ENCODE measurements at regions not wholly inside any gene's neighbourhood (a gene's known extent, or its start where the extent isn't known, plus 50 kb on each side); places are given as distances from the start of the nearest gene placed in this dataset.

DNA sequence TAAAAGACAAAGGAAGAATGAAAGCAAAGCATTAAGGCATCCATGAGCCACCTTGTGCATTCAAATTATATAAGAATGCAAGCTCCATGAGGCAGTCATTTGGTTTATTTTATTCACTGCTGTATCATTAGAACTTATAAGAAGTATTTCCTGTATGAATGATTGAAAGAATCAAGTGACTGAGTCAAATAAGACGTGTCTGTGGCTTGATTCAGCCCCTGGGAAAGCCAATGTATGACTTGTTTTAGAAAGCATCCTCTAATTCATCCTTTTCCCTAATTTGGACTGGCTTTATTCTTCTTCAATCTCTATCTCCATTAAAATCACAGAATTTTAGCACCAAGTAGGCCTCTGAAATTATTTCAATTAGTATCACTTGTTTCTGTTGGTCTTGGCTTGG, 461.1 kb downstream of the LPIN1 start:
- DNase-seq (ENCODE audit: low read depth), result no peak

DNA sequence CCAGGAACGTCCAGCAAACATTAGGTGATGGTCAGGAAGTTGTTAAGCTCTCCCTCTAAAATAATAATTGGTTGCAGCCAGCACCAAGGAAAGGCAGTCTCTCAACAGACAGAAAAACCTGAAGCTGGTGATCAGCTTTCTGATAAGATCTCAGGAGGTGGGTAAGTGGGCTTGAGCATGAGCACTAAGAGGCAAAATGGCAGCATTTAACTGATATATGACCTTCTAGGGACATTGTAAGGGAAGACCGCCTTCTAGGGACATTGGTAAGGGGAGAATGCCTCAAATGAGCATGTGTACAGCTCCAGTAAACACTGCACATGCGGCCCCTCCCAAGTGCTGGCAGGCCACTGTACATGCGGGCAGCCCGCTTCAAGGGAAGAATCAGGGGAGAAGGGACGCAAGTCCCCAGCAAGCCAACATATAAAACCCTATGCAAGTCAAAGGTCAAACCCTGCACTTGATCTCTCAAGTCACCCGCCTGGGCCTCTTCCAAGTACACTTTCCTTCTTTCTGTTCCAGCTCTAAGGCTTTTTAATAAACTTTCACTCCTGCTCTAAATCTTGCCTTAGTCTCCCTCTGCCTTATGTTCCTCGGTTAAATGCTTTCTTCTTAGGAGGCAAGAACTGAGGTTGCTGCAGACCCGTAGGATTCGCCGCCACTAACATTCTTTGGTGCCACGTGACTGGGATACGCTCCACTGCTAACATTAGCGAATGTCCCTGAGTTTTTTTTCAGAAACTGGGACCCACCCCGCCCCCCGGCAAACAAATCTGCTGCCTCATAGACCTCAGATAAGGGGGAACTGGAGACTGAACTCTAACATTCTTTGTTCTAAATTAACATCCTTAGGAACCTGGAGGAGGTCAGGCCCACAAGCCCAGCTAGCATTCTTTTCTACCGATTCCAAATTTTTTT, 463.8 kb downstream of the LPIN1 start:
- DNase-seq (ENCODE audit: low read depth), result no peak

DNA sequence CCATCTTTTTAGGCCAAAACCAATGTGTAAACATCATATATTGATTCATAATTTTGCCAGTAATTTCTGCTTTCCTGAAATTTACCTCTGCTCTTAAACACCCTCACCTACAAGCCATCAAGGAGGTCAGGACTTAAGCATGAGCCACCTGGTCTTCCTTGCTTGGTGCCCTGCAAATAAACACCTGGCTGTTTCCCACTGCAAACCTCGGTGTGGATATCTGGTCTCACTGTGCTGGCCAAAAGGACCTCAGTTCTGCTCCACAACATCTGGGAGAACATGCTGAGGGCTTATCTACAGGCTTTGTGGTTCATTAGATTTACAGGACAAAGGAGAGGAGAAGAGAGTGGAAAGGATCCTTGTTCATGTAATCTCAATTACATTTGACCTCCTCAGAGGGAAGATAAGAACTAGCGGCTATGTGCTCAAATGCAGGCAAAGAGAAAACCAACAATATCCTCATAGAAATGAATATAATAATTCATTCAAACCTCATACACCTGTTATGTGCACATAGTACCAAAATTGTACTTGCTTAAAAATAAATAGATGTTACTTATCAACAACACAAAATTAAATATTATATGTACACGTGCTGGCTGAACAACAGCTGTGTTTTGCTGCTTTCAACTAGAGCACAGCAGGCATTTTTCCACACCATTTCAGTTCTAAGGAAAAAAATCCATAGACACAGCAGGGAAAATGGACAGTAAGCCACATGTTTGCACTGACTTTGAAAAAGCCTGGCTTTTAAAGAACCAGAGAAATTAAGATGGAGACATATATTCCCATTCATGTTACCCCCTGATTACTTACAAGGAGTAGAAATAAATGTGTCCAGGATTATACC, 465.1 kb downstream of the LPIN1 start:
- DNase-seq (ENCODE audit: low read depth), result no peak

GRCh38 chr2:12212841-12213597, 466.6 kb downstream of the LPIN1 start:
- no peak for DNase-seq (ENCODE audit: low read depth)

GRCh38 chr2:12217175-12217574, 470.7 kb downstream of the LPIN1 start:
- no peak for DNase-seq (ENCODE audit: low read depth)

GRCh38 chr2:12219761-12220160, 473.3 kb downstream of the LPIN1 start:
- DNase-seq (ENCODE audit: low read depth), result no peak

GRCh38 chr2:12221584-12221983, 475.2 kb downstream of the LPIN1 start:
- DNase-seq (ENCODE audit: low read depth), result no peak

DNA sequence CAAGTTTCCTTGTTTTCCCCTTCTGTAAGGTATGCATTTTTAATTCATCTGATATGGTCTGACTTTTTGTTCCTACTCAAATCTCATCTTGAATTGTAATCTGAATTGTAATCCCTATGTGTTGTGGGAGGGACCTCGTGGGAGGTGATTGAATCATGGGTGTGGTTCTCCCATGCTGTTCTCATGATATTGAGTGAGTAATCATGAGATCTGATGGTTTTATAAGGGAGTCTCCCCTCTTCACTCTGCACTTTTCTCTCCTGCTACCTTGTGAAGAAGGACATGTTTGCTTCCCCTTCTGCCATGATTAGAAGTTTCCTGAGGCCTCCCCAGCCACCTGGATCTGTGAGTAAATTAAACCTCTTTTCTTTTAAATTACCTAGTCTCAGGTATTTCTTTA, 476.1 kb downstream of the LPIN1 start:
- no peak for DNase-seq (ENCODE audit: low read depth)

GRCh38 chr2:12223732-12224131, 477.3 kb downstream of the LPIN1 start:
- DNase-seq (ENCODE audit: low read depth), result no peak

DNA sequence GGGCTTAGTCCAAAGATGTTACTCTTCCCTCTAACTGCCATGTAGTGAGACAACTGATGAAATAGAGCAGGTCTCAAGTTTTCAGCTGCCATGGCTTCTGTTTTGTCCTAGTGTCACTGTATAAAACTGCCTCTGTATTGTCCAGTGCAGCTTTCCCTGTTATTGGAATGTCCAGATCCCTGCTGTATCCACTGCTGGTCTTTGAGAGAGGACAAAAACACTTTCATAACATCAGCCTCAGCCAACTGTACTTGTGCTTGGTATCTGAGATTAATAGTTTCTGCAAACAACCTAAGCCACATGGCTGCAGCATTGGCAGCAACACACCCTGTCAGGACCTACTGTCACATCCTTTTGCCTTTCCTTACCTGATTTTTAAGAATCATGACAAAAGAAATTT, 480.2 kb downstream of the LPIN1 start:
- DNase-seq (ENCODE audit: low read depth), result no peak

DNA sequence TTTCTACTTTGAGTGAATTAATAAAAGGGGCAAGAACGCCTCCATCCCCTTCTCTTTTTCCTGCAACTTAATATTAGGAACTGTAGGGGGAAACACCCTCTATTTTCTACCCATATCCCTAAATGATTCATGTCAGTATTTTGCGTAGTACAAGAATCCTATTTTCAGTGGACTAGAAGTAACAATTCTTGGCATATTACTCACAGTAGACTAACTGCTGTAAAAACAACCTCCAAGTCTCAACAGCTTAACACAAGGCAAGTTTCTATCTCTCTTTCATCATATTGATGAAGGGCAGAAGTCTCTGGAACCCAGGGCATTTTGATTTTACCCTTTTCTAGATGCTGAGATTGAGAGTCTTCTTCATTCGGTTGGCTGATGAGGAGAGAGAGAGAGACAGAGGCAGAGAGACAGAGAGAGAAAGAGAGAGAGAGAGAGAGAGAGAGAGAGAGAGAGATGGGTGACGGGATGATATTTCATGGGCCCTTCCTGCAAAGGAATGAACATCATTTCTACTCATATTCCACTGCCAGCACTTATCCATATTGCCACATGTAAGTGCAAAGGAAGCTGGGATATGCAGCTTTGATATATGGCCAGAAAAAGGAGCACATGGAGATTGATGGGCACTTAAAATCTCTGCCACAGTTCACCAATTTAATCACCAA, 481.6 kb downstream of the LPIN1 start:
- peak; percentile 28 for DNase-seq (ENCODE audit: low read depth)

DNA sequence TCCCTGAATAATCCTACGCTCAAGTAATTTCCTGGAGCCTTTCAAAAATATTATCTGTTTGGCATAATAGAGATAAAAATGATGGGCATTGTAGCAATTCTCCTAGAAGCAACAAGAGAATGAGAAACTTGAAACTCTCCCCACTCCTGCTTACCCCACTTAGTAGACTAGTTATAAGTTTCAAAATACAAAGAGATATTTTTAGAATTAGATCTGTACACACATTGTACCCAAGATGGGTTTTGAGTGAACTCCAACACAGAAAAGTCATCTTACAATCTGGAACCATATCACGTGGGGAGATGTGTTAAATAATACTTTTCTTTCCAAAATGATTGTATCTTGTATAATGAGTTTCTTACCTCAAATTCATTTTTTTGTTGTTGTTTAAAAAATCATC, 484.9 kb downstream of the LPIN1 start:
- DNase-seq (ENCODE audit: low read depth), result no peak

DNA sequence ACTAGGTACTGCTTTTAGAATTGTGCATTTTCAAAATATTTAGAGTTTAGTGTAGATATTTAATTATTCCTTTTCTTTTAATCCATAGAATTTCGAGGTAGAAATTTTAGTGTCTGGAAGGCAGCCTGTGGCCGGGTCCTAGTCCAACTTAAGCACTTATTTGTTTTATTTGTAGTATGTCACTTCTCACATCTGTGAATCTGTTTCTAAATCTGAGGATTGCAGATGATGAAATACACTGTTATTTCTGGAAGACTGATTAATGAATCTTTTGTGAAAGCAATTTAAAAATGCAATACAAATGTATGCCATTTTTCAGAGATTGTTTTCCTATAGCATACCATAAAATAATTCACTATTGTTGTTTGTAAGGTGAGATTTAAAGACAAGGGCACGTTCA, 483.9 kb upstream of the TRIB2 start:
- no peak for DNase-seq (ENCODE audit: low read depth)

DNA sequence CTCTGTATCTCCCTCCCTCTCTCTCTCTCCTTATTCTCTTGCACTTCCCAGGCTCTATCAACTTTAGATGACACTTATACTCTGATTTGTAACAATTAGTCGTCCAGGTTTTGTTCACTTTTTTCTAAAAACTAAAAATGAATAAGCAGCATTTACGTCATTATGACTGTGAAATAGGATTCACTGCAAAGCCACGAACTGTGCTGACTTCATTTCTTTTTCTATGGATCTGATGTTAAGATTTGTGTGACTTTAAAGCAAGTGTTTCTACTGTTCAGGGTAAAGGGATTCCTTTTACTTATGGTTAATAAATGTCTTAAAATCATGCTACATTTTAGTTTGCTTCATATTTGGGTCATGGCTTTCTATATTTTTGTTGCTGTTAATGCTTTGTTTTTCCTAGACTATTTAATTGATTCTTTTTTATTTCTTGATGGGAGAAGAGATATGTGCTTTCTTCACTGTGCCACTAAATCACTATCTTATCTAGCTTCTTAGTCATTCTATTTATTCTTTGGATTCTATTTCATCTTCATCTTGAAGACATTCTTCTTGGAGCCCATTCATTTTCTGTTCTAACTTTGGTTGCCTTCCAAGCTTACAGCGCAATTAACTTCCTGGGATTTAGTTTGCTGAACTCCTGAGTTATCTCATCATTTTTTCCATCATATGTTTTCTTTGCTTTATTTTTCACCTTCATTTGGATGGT, 480.4 kb upstream of the TRIB2 start:
- no peak for DNase-seq (ENCODE audit: low read depth)

DNA sequence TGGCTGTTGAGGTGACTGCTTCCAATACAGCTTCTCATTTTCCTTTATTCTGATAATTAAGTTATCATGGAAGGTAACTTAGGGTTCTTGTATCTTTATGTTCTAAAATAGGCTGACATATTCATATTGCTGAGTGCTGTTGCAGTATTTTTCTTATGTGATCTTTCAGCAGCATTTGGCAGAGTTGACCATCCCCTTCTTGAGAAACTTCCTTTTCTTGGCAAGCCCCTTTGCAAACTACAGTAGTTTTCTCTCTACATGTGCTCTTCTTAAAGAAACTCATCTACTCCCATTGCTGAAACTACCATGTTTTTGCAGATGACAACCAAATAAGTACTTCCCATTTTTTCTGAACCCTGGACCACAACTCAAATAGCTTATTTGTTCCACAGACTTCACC, 476.5 kb upstream of the TRIB2 start:
- no peak for DNase-seq (ENCODE audit: low read depth)

DNA sequence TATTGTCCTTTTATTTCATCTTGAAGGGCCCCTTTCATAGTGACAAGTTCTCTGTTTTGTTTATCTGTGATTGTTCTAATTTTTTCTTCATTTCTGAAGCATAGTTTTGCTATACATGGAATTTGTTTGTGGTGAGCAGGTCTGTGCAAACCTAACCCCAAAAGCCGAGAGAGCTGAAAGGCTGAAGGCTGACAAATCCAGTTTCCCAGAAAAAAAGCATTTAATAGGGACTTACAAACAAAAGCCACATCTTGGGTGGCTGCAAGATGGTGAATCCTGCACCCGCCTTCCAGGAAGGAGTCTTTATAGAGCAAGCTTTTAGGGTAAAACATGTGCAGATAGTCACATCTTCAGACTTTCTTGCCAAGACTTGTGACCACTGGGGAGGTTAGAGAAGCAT, 473.4 kb upstream of the TRIB2 start:
- no peak for DNase-seq (ENCODE audit: low read depth)

- no peak for DNase-seq (ENCODE audit: low read depth)
Observed at GRCh38 chr2:12244070-12244469, 472.7 kb upstream of the TRIB2 start.

DNA sequence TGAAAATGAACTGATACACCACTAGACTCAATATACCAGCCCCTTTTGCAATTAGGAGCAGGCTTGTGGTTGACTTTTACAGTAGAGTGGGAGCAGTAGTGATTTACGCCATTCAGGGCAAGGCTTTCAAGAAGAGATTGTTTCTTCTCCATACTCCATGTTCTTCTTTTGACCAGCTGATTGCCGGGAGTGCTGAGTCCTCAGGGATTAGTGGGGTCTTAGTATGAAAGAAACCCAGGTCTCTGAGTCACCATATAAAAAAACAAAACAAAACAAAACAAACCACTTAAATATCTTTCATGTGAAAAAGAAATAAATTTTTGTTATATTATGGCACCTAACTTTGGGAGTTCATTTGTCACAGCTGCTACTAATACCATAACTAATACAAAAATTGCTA, 465.6 kb upstream of the TRIB2 start:
- no peak for DNase-seq (ENCODE audit: low read depth)

GRCh38 chr2:12251749-12252148, 465.0 kb upstream of the TRIB2 start:
- no peak for DNase-seq (ENCODE audit: low read depth)

DNA sequence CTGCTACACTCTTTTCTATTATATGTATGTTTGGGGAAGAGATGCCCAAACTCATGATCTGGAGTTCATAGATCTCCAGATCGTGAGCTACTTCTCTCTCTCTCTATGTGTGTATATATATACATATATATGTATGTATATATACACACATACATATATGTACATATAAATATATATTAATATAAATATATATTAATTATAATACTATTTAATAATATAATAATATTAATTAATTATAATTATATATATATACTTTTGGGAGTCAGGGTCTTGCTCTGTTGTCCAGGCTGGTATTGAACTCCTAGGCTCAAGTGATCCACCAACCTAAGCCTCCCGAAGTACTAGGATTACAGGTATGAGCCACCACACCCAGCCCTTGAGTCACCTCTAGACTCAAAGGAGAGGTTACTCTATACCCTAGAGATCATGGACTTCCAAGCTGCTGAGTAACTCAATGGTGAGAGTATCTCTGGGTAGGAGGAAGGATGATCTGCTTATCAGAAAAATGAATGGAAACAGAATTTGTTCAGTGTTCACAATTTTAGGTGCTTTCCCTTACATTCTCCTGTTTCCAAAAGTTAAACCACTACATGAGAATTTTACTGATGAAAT, 463.5 kb upstream of the TRIB2 start:
- no peak for DNase-seq (ENCODE audit: low read depth)

All from HS-5 (cell line).